Calu3 (cell line): ENCODE measurements at regions not wholly inside any gene's neighbourhood (a gene's known extent, or its start where the extent isn't known, plus 50 kb on each side); places are given as distances from the start of the nearest gene placed in this dataset.

ENCODE experiments used
- BruUV-seq: library from RNA; stranded (reverse); fragments of 400-500 nt; replicated peaks from 2 replicates; lab custom pipeline; 2021; lab: Mats Ljungman, UMichigan
- CTCF ChIA-PET: fragments of 300-600 bp; sonication (Branson Sonifier 250); formaldehyde crosslinking; loops from one replicate; lab custom pipeline; 2022; ENCODE audit warnings: antibody characterized with exemption; lab: Charles Lee
- DNase-seq: peaks from one replicate; pipeline ENCODE4 v3.0.0; 2022
- H3K27ac Mint-ChIP-seq: one replicate; pipeline ENCODE4 v1.8.0; 2022; ENCODE audit warnings: mixed read lengths; ENCODE audit not compliant: unreplicated experiment
- H3K27me3 Mint-ChIP-seq: one replicate; pipeline ENCODE4 v1.8.0; 2022; ENCODE audit warnings: mixed read lengths; ENCODE audit not compliant: unreplicated experiment
- H3K36me3 Mint-ChIP-seq: one replicate; pipeline ENCODE4 v1.8.0; 2022; ENCODE audit warnings: mild to moderate bottlenecking, moderate library complexity, mixed read lengths; ENCODE audit not compliant: insufficient read depth, unreplicated experiment
- H3K4me1 Mint-ChIP-seq: one replicate; pipeline ENCODE4 v1.8.0; 2022; ENCODE audit warnings: mild to moderate bottlenecking, low read depth, mixed read lengths; ENCODE audit not compliant: unreplicated experiment
- H3K4me3 Mint-ChIP-seq: one replicate; pipeline ENCODE4 v1.8.0; 2022; ENCODE audit warnings: mild to moderate bottlenecking, low read depth, moderate library complexity, mixed read lengths; ENCODE audit not compliant: unreplicated experiment
- H3K9me3 Mint-ChIP-seq: one replicate; pipeline ENCODE4 v1.8.0; 2022; ENCODE audit warnings: low read depth, mixed read lengths; ENCODE audit not compliant: unreplicated experiment
- CTCF ChIP-seq: fragments of 200-600 bp; IDR thresholded peaks from one replicate; pipeline ENCODE4 v1.8.0; 2022; ENCODE audit warnings: antibody characterized with exemption; ENCODE audit not compliant: unreplicated experiment
- intact Hi-C: fragments of 100-400 bp; cut with micrococcal nuclease; formaldehyde crosslinking; loops from one replicate; pipeline ENCODE4 v1.10.0; 2022; ENCODE audit not compliant: unreplicated experiment

GRCh38 chr7:24483804-24484203 lies 89.4 kb upstream of the PALS2 start:
- no peak overlapping the region for H3K27ac Mint-ChIP-seq
- CTCF ChIA-PET, result no interaction called here
- H3K4me1 Mint-ChIP-seq, result peaks cover 3% of the 10 kb centered on the region
- no peak overlapping the region for H3K4me3 Mint-ChIP-seq
- no peak for TF ChIP-seq CTCF
- H3K36me3 Mint-ChIP-seq, result no peaks in the 10 kb centered on the region
- intact Hi-C loops, result no loop called here
- BruUV-seq, result no TSS peak
- peaks cover 3% of the 10 kb centered on the region for H3K9me3 Mint-ChIP-seq
- H3K27me3 Mint-ChIP-seq, result peaks cover 12% of the 10 kb centered on the region
- no peak for DNase-seq

- CTCF ChIA-PET, result no interaction called here
- intact Hi-C loops, result no loop called here
- no peaks in the 10 kb centered on the region for H3K9me3 Mint-ChIP-seq
- no peaks in the 10 kb centered on the region for H3K4me1 Mint-ChIP-seq
- H3K27ac Mint-ChIP-seq, result no peak overlapping the region
- DNase-seq, result no peak
- H3K4me3 Mint-ChIP-seq, result no peak overlapping the region
- TF ChIP-seq CTCF, result no peak
- BruUV-seq, result no TSS peak
- H3K36me3 Mint-ChIP-seq, result no peaks in the 10 kb centered on the region
- peaks cover 61% of the 10 kb centered on the region for H3K27me3 Mint-ChIP-seq
These were observed 80.7 kb upstream of the PALS2 start for GRCh38 chr7:24492576-24492975.

- intact Hi-C loops, result no loop called here
- Mint-ChIP-seq H3K9me3 (no peaks in the 10 kb centered on the region), H3K36me3 (no peaks in the 10 kb centered on the region), H3K27ac (no peak overlapping the region), H3K4me1 (no peaks in the 10 kb centered on the region), H3K4me3 (no peak overlapping the region), H3K27me3 (peaks cover 75% of the 10 kb centered on the region)
- TF ChIP-seq CTCF, result no peak
- no TSS peak for BruUV-seq
- no peak for DNase-seq
- CTCF ChIA-PET, result interaction anchor here (0.6 kb wide), 1 partner anchor 11 kb away, joined by 12 read pairs; no protein-coding TSS in a partner anchor
These were observed 78.4 kb upstream of the PALS2 start for GRCh38 chr7:24494832-24495231.

DNA sequence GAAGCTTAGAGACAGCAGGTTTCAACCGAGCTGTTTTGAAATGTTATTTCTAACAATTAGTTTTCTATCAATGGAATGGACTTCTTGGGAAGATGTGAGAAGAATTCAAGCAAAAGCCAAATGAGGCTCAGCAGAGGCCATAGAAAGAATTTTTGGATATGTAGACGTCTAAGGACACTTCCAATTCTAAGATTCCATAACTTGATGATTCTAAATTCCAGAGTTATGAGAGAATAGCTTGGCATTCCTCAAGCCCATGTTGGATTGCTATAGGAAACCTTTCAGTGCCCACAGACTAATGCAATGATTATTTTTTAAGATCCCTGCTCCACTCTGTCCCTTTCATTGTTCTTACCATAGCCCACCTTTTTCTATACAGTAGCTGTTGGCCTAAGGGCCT lies 77.2 kb upstream of the PALS2 start:
- TF ChIP-seq CTCF, result no peak
- H3K4me3 Mint-ChIP-seq, result no peak overlapping the region
- H3K27ac Mint-ChIP-seq, result no peak overlapping the region
- CTCF ChIA-PET, result interaction anchor here (0.6 kb wide), 2 partner anchors 58 to 592 kb away, joined by 3 to 5 read pairs; no protein-coding TSS in a partner anchor
- H3K9me3 Mint-ChIP-seq, result no peaks in the 10 kb centered on the region
- no peaks in the 10 kb centered on the region for H3K36me3 Mint-ChIP-seq
- peaks cover 75% of the 10 kb centered on the region for H3K27me3 Mint-ChIP-seq
- intact Hi-C loops, result no loop called here
- H3K4me1 Mint-ChIP-seq, result no peaks in the 10 kb centered on the region
- DNase-seq, result no peak
- BruUV-seq, result no TSS peak
